ENCODE measurements at regions not wholly inside any gene's neighbourhood (a gene's known extent, or its start where the extent isn't known, plus 50 kb on each side); places are given as distances from the start of the nearest gene placed in this dataset.
A peak's percentile ranks its signal among the peaks of the same experiment; 100 is the strongest.
"Not testable (repeated sequence)": the region's sequence is repeated elsewhere in the genome, so short reads cannot be mapped to it uniquely, and the experiment has no call there.

DNA sequence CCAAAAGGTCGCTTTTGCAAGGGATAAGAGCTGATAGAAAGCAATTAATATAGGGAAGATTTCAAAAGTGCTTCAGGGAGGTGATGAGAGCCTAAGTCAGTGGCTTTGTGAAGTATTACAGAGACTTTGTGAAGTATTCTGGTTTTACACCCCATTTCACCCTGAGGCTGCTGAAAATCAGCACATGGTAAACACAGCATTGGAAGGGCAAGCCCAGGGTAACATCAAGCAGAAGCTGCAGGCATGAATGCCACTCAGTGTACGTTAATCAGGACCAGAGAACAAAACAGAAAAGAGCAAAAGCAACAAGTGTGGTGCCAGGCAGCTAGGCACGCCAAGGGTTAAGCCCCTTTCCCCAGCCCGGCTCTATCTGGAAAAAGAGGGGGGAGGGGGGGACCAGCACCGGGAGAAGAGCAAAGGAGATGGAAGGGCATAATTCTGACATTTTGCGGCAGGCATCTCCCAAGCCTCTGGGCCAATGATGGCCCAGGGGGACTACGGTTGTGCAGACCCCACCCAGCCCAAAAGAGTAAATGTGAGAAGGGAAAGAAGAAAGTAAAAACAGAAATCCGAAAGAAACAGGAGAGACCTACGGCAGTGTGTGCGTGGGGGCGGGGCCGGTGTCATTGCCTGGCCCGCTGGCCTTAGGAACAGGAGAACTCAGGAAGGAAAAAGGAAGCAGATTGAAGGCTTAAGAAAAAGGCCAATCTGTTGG lies 58.9 kb downstream of the DHRS2 start:
- peak; percentile 9 for DNase-seq (ENCODE audit: low read depth)

DNA sequence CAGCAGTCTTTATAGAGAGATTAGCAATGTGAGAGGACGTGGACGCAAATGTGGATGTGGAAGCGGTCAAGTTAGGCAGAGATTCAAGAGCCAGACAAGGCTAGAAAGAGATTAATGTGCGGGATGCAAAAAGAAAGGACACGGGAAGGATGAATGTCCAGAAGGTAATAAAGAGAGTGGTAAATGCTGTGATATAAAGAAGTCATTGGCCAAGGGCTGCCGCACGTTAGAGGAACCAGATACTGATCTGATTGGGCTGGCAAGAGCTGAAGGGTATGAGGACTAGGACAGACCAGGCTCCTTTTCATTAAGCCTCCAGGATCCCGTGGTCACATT lies 59.5 kb downstream of the DHRS2 start:
- DNase-seq (ENCODE audit: low read depth): peak; percentile 7

DNA sequence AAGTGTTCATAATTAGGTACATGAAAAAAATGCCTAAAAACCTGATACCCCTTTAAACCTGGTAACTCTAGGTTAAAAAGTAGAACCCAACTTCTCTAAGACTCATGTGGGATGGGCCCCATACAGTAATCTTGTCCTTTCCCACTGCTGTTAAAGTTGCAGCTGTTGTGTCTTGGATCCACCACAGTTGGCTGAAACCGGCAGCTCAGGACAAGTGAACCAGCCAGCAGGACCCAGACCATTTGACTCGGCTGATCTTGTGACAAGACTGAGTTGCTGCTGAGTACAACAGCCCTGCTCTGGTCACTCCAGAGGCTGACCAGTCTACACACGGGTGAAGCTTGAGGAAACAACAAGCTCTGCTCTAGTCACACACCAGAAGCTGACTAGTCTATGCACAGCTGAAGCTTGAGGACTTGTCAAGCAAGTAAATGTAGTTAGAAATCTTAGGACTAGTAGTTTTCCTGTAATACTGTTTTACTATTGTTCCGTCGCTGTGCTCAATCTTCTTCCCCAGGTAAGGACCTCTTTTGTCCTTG lies 60.6 kb downstream of the DHRS2 start:
- no peak for DNase-seq (ENCODE audit: low read depth)

DNA sequence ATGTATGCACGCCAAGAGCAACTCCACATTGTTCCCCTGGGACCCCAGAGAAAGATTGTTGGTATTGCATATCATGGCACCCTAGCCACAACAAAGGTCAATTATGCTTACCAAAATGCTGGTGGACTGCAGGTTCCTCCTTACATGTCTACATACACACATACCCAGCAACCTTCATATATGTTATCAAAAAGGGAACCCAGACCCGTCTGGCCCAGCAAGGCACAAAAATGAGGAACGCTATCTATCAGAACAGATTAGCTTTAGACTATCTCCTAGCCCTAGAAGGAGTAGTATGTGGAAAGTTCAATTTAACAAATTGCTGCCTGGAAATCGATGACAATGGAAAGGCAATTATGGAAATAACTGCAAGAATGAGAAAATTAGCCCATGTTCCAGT lies 61.5 kb downstream of the DHRS2 start:
- DNase-seq (ENCODE audit: low read depth): no peak

DNA sequence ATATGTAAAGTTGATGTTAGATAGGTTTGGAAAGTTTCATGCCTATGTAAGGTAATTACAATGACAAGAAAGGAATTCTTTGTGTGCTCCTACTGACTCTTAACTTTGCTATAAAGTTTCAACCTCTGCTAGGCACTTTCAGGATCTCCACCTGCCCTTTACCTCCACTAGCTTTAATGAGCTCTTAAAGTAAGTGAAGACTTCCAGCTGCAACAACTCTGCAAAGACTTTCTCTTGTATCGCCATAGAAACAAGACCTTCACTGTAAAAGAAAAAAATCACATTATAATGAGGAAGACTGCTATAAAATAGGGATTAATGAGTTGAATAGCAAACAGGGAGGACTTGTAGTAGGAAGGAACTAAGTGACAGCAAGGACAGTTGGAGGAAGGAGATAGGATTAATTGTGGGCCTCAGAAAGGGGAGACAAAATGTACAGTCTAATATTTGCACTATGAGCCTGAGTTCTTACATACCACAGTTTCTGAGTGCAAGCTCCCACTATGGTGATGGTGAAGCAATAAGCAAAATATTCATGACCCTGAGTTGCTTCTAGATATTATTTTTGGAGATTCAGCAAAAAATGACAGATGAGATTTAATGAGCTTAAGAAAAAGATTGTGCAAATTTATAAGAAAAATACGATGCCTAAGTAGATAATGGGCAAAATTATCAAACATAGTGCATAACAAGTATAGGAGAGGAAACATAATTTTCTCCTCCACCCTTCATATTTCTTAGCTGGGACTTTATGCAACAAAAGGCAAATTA lies 66.7 kb downstream of the DHRS2 start:
- no peak for DNase-seq (ENCODE audit: low read depth)

DNA sequence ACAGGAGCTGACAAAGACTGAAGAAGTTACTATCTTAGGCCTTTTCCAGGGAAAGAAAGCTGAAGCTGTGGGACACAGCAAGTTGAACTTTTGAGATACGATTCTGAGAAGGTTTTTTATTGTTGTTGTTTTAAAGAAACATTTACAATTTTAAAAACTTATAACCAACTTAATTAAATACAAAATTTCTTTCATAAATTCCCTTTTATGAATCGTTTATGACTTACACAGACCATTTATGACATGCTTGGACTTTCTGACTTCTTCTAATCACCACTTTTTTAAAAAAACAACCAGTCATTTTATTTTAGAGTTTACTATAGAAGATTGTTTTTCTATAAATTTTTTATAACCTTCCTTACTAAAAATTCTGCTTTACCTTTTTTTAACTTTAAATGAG lies 68.7 kb downstream of the DHRS2 start:
- DNase-seq (ENCODE audit: low read depth): peak; percentile 19

DNA sequence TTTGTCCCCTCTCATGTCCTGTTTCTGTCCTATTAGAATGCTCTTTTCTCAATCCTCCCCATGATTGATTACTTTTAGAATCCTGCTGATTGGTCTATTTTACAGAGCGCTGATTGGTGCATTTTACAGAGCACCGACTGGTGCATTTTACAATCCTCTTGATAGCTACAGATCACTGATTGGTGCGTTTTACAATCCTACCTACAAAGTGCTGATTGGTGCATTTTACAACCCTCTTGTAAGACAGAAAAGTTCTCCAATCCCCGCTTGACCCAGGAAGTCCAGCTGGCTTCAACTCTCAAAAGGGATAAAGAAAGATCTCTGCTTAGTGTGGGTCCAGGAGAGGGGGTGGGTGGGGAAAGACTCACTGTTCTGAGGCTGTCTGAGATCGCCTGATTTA lies 71.3 kb downstream of the DHRS2 start:
- DNase-seq (ENCODE audit: low read depth): no peak

DNA sequence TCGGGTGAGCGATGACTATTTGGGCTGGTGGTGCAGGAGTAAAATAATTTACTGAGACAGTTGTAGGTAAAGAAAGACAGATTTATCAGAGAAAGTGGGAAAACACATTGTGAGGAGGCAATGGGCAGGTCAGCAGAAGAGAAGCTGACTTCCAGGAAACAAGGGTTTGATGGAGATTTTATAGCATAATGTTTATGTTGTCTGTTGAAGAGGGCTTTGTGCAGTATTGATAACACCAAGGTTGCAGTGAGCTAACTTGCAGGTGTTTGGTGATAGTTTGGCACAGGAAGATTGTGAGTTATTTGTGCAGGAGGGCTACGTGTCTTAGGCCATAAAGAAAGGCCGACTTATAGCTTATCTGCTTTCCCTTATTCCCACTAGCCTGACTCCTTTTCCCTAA lies 72.2 kb downstream of the DHRS2 start:
- no peak for DNase-seq (ENCODE audit: low read depth)

DNA sequence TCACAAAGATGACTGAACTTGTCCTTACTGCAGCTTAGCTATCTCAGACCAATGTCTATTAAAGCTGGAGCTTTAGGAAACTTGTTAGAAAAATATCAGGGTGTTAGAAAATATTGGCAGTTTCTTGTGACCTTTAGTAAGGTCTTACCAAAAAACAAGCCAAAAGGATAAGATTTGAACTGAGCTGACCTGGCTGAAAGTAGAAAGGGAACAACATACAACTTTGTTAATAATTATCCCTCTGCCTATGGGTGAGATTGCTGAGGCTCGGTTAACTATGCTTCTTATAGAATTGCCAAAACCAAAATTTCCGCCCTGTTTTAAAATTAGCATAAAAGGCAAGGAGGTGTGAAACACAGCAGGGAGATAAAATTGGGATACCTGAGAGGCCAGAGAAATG lies 73.8 kb downstream of the DHRS2 start:
- DNase-seq (ENCODE audit: low read depth): no peak

DNA sequence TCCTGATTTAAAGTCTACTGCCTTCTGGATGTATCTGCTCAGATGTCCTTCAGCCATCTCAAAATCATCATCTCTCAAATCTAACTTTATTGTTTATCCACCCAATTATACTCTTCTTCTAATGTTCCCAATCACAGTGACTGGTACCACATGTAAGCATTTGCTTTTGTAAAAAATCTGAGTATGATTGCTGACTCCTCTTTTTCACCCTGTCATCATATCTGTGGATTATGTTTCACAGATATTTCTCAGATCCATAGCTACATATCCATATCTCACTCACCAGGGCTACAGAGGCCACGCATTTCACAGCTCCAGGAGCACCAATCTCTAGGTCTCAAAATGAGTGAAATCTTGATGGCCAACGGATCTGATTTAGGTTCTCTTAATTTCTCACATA lies 76.1 kb downstream of the DHRS2 start:
- no peak for DNase-seq (ENCODE audit: low read depth)

DNA sequence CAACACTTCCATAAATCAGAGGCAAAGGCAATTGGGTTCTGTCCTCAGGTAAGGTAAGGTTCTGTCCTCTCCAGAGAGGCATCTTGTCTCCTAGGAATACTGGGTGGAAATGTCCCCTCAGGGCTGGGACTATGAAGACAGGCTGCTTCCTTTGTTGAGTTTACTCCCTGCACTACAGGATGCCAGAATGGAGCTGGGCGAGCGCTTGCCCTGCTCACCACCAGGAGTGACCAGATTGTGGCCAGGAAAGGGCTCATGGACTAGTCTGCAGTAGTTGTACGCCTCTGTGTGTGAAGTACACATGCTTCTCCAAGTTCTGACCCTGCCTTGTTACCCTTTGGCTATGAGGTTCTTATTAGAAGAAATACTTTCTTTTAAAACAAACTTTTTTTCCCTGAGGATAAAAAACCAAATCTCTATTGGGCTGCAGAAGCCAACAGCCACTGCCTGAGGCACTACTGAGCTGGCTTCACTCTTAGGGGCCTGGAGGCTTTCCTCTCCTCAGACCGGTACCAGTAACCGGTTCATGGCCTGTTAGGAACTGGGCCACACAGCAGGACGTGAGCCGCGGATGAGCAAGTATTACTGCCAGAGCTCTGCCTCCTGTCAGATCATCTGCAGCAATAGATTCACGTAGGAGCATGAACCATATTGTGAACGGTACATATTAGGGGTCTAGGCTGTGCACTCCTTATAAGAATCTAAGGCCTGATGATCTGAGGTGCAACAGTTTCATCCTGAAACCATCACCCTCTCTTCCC lies 83.2 kb downstream of the DHRS2 start:
- DNase-seq (ENCODE audit: low read depth): peak; percentile 7

DNA sequence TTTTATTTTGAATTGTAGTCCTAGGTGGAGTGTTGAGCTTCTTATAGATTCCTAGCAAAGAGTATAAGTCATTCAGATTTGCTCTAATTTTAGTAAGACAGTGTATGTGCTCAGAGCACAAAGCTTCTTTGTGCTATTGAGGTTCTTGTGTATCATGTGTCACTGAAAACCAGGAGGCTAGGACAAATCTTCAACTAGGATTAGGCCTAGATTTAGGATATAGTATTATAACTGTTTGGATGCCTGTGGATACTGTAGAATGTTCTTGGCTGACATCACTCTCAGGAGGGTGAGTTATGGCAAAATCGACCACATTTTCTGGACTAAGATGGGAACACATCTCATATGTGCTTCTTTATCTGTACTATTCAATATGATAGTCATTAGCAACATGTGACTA lies 86.5 kb downstream of the DHRS2 start:
- no peak for DNase-seq (ENCODE audit: low read depth)

DNA sequence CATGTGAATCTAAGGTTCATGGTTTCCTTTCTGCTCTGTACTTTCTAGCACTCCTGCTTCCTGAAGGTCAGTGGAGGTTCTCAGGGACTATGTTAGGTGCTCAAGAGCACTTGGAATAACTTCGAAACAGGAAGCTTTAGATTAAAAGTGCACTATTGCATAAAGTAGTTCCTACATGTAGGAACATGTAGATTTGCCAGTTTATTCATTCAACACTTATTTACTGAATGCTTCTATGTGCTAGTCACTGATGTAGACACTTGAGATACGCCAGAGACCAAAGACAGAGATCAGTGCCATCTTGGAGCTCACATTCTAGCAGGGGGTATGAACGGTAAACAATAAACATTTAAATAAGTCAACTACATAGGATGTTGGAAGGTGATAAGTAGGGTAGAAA lies 87.7 kb downstream of the DHRS2 start:
- no peak for DNase-seq (ENCODE audit: low read depth)

DNA sequence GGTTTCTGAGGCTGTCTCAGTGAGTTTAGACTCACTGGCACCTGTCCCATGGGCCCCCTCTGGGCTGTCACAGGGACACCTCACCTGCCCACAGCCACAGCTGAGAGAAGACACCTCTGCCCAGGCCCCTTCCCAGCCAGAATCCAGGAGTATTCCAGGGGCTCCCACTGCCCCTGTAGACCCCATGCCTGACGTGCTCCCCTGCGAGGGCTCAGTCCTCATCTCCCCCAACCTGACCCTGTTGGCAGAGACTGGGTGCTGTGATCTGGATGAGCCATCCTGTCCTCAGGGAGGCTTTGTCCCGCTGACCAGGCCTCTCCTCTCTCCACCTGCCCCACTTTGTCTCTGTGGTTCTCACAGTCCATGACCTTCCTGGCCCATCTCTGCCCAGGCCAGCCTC lies 89.4 kb downstream of the DHRS2 start:
- DNase-seq (ENCODE audit: low read depth): no peak

DNA sequence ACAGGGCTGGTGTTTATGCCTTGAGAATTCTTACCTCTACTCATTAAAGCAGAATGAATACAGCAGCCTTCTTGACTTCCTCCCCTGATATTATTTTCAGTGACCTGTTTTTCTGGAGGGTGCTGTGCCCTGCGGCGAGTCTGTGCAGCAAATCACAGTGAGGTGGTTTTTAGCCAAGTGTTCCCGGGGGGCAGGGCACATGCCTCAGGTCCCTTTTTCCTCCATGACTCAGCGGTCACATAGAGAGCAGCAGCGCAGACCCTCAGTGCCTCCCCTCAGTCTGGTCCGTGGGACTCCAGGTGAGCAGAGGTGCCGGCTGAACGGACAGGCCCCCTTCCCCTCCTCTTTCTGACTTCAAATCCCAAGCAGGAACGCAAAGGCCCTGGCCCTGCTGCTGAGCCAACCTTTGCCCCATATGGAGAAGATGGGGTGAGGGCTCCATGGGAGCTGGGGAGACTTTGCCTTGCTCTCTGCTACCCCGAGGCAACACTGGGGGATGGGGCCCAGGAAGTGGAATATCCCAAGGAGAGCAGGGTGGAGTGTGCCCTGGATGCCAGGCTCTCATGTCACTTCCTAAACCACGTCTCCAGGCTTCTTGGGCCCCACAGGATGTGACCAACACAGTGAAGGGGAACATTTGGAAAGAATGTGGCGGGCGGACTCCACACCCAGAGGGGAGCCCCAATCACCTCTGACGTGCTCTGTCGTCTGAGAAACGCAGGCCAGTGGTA lies 90.0 kb downstream of the DHRS2 start:
- DNase-seq (ENCODE audit: low read depth): peak; percentile 84

DNA sequence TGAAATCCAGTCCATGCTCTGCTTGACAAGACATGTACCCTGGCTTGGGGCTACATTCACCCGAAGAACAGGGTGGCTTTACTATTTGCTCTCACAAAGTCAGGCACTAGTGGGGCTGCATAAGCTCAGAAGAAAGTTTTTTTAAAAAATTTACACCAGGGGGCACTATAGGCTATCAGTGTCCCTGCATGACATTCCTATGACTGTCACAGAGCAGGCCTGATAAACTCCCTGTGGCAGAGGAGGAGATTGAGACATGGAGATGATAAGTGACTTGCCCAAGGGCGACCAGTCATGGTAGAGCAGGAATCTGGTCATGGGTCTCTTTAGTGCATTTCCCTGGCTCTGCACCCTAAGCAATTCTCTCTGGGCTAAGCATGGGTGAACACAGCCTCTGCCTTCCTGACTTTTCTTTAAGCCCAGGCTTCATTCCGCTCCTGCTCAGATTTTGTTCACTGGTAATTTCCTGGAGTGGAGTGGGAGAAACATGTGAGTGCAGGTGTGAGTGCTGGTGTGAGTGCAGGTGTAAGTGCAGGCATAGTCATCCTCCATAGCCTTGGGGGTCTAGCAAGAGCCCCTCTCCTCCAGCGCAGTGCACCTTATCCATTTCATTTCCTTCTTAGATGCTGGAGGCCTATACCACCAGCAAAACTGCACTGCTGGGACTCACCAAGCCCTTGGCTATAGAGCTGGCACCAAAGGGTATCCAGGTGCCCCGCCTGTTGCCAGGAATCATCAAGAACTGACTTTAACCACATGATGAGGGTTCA lies 91.6 kb downstream of the DHRS2 start:
- peak; percentile 70 for DNase-seq (ENCODE audit: low read depth)

DNA sequence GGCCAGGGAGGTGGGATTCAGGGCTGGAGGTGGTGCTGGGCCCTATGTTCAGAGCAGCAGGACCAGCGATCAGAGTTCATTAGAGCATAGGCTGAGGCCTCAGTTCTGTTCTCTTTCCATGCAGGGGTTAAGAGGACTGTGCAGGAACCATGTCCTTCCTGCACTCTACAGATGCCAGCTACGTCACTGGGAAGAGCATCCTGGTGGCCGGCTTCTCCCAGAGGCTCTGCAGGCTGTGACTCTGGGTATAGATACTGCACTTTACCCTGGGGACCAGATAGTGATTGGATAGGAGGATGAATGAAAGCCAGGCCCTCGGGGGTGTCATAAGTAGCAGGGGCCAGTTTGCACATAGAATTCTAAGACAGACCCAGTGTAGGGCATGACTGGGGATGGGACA lies 92.6 kb downstream of the DHRS2 start:
- DNase-seq (ENCODE audit: low read depth): no peak

DNA sequence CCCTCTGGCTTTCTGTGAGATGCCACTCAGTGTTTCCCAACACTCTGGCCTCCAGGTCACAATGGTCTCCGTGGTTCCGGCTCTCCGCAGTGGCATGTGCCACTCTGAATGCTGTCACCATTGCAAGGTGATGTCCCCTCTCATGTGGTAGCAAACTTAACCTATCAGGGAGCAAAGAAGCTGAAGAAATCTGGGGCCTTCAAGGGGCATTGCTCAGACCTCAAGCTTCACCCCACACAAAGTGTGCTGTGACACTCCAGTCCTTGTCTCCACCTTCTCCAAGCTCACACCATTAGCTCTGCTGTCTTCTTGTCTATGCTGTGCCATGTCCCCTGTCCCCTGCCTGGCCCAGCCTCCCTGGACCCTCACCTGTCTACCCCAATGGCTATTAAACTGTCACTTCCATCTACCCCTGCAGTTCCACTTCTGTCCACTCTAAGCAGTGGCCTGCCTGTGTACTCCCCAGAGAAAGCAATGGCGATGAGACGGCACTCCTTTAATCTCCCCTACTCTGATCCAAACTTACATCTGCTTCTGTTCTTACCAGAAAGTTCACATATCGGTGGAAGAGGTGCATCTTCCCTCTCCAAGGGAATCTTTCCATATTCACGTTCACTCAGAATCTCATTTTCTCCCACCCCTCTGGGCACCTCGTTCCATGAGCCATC lies 93.7 kb downstream of the DHRS2 start:
- no peak for DNase-seq (ENCODE audit: low read depth)

DNA sequence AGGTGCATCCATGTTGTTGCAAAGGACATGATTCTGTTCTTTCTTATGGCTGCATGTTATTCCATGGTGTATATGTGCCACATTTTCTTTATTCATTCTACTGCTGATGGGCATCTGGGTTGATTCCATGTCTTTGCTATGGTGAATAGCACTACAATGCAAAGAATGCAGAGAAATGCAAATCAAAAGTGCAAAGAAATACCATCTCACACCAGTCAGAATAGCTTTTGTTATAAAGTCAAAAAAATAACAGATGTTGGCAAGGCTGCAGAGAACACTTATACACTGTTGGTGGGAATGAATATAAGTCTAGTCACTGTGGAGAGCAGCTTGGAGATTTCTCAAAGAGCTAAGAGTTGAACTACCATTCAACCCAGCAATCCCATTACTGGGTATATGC lies 99.2 kb downstream of the DHRS2 start:
- DNase-seq (ENCODE audit: low read depth): no peak

DNA sequence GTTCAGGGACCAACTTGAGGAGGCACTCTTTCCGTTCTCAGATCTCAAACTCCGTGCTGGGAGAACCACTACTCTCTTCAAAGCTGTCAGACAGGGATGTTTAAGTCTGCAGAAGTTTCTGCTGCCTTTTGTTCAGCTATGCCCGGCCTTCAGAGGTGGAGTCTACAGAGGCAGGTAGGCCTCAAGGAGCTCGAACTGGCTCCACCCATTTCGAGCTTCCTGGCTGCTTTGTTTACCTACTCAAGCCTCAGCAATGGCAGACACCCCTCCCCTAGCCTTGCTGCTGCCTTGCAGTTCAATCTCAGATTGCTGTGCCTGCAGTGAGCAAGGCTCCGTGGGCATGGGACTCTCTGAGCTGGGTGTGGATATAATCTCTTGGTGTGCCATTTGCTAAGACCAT lies 108.2 kb downstream of the DHRS2 start:
- not testable (repeated sequence) for DNase-seq (ENCODE audit: low read depth)

DNA sequence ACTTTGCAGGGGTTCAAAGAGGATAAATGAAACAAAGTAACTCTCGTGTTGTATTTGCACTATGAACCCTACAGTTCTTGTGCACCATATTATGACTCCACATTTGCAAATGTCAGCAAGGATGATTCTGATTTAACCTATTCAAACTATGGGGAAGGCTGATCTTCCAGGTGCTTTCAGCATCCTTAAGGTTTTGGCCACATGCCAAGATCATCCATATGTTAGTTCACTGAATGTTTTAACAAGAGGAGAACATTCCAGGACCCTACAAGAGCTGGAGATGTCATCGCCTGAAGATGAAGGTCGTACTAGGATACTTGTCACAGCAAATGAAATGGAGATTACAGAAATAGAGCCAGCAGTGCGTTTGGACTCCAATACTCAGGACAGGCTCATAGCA lies 114.2 kb downstream of the DHRS2 start:
- DNase-seq (ENCODE audit: low read depth): no peak
